HepG2 (cell line): ENCODE measurements at regions not wholly inside any gene's neighbourhood (a gene's known extent, or its start where the extent isn't known, plus 50 kb on each side); places are given as distances from the start of the nearest gene placed in this dataset.

Experiments
- ATM ChIP-seq: fragments of 450-650 bp; IDR thresholded peaks from 2 replicates; pipeline ENCODE4 v1.7.1; 2017; ENCODE audit warnings: mild to moderate bottlenecking, borderline replicate concordance
- CREB3 ChIP-seq: sonication (generic); formaldehyde crosslinking; IDR thresholded peaks from 2 replicates; pipeline ENCODE4 v1.5.0; 2020; ENCODE audit warnings: missing genetic modification reagents
- E2F2 ChIP-seq: sonication (generic); formaldehyde crosslinking; IDR thresholded peaks from 2 replicates; pipeline ENCODE4 v1.4.0; 2020; ENCODE audit warnings: missing genetic modification reagents, borderline replicate concordance
- EED ChIP-seq: sonication (generic); formaldehyde crosslinking; IDR thresholded peaks from 2 replicates; pipeline ENCODE4 v1.5.0; 2020; ENCODE audit warnings: mild to moderate bottlenecking, missing genetic modification reagents
- ELF4 ChIP-seq: sonication (generic); formaldehyde crosslinking; IDR thresholded peaks from 2 replicates; pipeline ENCODE4 v1.5.0; 2020; ENCODE audit warnings: missing genetic modification reagents, mild to moderate bottlenecking, moderate library complexity, borderline replicate concordance
- FOXO4 ChIP-seq: sonication (generic); formaldehyde crosslinking; conservative IDR thresholded peaks from 2 replicates; pipeline ENCODE4 v1.8.1; 2023; ENCODE audit warnings: missing genetic modification reagents
- GMEB1 ChIP-seq: sonication (generic); formaldehyde crosslinking; IDR thresholded peaks from 2 replicates; pipeline ENCODE4 v1.5.1; 2020; ENCODE audit warnings: missing genetic modification reagents, mild to moderate bottlenecking, borderline replicate concordance
- HMGXB4 ChIP-seq, 2 experiments: sonication (generic) in 1 of 2; formaldehyde crosslinking in 1 of 2; IDR thresholded peaks; 2 replicates each; pipeline versions ENCODE4 v1.4.0 to v1.6.1; 2018 to 2020; ENCODE audit warnings: missing genetic modification reagents in 2 of 2, borderline replicate concordance in 1 of 2, low read depth in 1 of 2, mild to moderate bottlenecking in 1 of 2, missing biosample characterization in 1 of 2
- HOMEZ ChIP-seq: IDR thresholded peaks from 2 replicates; pipeline ENCODE4 v1.6.1; 2016; ENCODE audit warnings: low read depth
- IRX3 ChIP-seq: sonication (generic); formaldehyde crosslinking; IDR thresholded peaks from 2 replicates; pipeline ENCODE4 v1.8.1; 2023; ENCODE audit warnings: mild to moderate bottlenecking, low read depth, missing genetic modification reagents, borderline replicate concordance
- KLF16 ChIP-seq, 2 experiments: sonication (generic) in 1 of 2; formaldehyde crosslinking in 1 of 2; IDR thresholded peaks; 2 replicates each; pipeline versions ENCODE4 v1.6.1 to v1.8.0; 2016 to 2023; ENCODE audit warnings: missing genetic modification reagents in 2 of 2, missing compliant biosample characterization in 1 of 2
- PAWR ChIP-seq: sonication (generic); formaldehyde crosslinking; IDR thresholded peaks from 2 replicates; pipeline ENCODE4 v1.4.0; 2020; ENCODE audit warnings: missing genetic modification reagents, mild to moderate bottlenecking, borderline replicate concordance
- PAX8 ChIP-seq: sonication (generic); formaldehyde crosslinking; IDR thresholded peaks from 2 replicates; pipeline ENCODE4 v1.8.0; 2022; ENCODE audit warnings: mild to moderate bottlenecking, missing genetic modification reagents, borderline replicate concordance
- RBAK ChIP-seq: sonication (generic); formaldehyde crosslinking; IDR thresholded peaks from 2 replicates; pipeline ENCODE4 v1.5.1; 2020; ENCODE audit warnings: mild to moderate bottlenecking, missing genetic modification reagents
- ZFP1 ChIP-seq: IDR thresholded peaks from 2 replicates; pipeline ENCODE4 v1.6.1; 2016
- ZNF24 ChIP-seq: fragments of 450-650 bp; IDR thresholded peaks from 2 replicates; pipeline ENCODE4 v1.6.1; 2017; ENCODE audit warnings: antibody characterized with exemption, mild to moderate bottlenecking
- ZNF598 ChIP-seq: sonication (generic); formaldehyde crosslinking; IDR thresholded peaks from 2 replicates; pipeline ENCODE4 v1.5.1; 2020; ENCODE audit warnings: mild to moderate bottlenecking, missing genetic modification reagents, borderline replicate concordance
- ZNF792 ChIP-seq: IDR thresholded peaks from 2 replicates; pipeline ENCODE4 v1.6.1; 2016

- TF ChIP-seq GMEB1 (CRISPR knock-in tag), result peak; percentile 43; the same call in 1 of the 2 replicates
- no peak for TF ChIP-seq RBAK (CRISPR knock-in tag)
- no peak for TF ChIP-seq PAWR (CRISPR knock-in tag)
- TF ChIP-seq HMGXB4 (CRISPR knock-in tag; IDR thresholded peaks at IDR 0.05; ENCODE audit: borderline replicate concordance in 1 of 2, low read depth in 1 of 2), result peak; percentile 61 to 77; a peak in 2 of 4 replicates
- TF ChIP-seq ZNF792 (CRISPR knock-in tag), result 0 out of 2 replicates have a peak, but pooled peaks have one; percentile 17
- TF ChIP-seq KLF16 (CRISPR knock-in tag; IDR thresholded peaks at IDR 0.05), result peak in 1 of 2 experiments; percentile 50; a peak in 1 of 4 replicates
- TF ChIP-seq EED (CRISPR knock-in tag), result no peak; the same call in 1 of the 2 replicates
- TF ChIP-seq CREB3 (CRISPR knock-in tag), result no peak
- TF ChIP-seq ZNF24, result no peak
- no peak for TF ChIP-seq ZFP1 (CRISPR knock-in tag)
- no peak for TF ChIP-seq HOMEZ (CRISPR knock-in tag)
- TF ChIP-seq ATM, result no peak
- TF ChIP-seq PAX8, result no peak
- TF ChIP-seq ELF4, result no peak
- no peak for TF ChIP-seq ZNF598 (CRISPR knock-in tag)
- TF ChIP-seq IRX3 (CRISPR knock-in tag), result no peak
- TF ChIP-seq E2F2, result no peak
- TF ChIP-seq FOXO4 (CRISPR knock-in tag), result no peak
Measured at GRCh38 chr3:126267169-126267975, 87.0 kb upstream of the ALDH1L1 start (continued).
